ENCODE measurements at regions not wholly inside any gene's neighbourhood (a gene's known extent, or its start where the extent isn't known, plus 50 kb on each side); places are given as distances from the start of the nearest gene placed in this dataset.

DNA sequence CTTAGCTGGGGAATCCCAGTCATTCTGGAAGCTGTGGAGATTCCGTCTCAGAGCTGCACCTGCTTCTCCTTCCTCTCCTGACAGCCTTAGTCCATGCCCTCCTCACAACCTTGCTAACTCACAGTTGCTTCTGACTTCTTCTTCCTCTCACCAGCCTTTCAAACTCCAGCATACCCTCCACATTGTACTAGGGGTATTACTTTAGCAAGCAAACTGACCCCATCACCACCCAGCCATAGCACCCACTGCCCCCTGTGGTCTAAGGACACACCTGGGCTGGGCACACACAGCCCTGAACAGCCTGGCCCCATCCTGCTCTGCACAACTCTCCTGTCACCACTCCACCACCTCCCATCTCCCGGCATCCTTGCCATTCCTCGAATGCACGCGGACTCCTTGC lies 208.2 kb downstream of the FBXO15 start:
- POLR2A ChIA-PET (ENCODE audit: low non-redundant PET): no interaction called here
- Histone ChIP-seq H3K27me3 (replicated peaks; ENCODE audit: insufficient read depth, low read depth, low read length, poor library complexity) (no peaks in the 10 kb centered on the region), H3K4me1 (ENCODE audit: insufficient read depth, low read length, poor library complexity, severe bottlenecking) (peaks cover 5% of the 10 kb centered on the region), H3K27ac (ENCODE audit: low read depth, low read length, poor library complexity, severe bottlenecking) (no peak overlapping the region), H3K9me3 (ENCODE audit: low read depth, low read length, poor library complexity, severe bottlenecking) (no peaks in the 10 kb centered on the region), H3K36me3 (ENCODE audit: insufficient read depth, low read length, poor library complexity, severe bottlenecking) (no peaks in the 10 kb centered on the region), H3K4me3 (ENCODE audit: low read depth, low read length, poor library complexity, severe bottlenecking) (no peak overlapping the region)
- intact Hi-C loops (cut with micrococcal nuclease; ENCODE audit: unreplicated experiment): no loop called here
- CTCF ChIA-PET: no interaction called here
- no TSS peak for BruUV-seq (replicated peaks)
- no peak for DNase-seq (ENCODE audit: low spot score)
- TF ChIP-seq, protein P1, sequence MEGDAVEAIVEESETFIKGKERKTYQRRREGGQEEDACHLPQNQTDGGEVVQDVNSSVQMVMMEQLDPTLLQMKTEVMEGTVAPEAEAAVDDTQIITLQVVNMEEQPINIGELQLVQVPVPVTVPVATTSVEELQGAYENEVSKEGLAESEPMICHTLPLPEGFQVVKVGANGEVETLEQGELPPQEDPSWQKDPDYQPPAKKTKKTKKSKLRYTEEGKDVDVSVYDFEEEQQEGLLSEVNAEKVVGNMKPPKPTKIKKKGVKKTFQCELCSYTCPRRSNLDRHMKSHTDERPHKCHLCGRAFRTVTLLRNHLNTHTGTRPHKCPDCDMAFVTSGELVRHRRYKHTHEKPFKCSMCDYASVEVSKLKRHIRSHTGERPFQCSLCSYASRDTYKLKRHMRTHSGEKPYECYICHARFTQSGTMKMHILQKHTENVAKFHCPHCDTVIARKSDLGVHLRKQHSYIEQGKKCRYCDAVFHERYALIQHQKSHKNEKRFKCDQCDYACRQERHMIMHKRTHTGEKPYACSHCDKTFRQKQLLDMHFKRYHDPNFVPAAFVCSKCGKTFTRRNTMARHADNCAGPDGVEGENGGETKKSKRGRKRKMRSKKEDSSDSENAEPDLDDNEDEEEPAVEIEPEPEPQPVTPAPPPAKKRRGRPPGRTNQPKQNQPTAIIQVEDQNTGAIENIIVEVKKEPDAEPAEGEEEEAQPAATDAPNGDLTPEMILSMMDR (conservative IDR thresholded peaks at IDR 0.05; ENCODE audit: low read depth, low read length): no peak
- no peak for TF ChIP-seq EZH2 (IDR thresholded peaks at IDR 0.05; ENCODE audit: borderline replicate concordance, low read depth, low read length, poor library complexity, severe bottlenecking)

DNA sequence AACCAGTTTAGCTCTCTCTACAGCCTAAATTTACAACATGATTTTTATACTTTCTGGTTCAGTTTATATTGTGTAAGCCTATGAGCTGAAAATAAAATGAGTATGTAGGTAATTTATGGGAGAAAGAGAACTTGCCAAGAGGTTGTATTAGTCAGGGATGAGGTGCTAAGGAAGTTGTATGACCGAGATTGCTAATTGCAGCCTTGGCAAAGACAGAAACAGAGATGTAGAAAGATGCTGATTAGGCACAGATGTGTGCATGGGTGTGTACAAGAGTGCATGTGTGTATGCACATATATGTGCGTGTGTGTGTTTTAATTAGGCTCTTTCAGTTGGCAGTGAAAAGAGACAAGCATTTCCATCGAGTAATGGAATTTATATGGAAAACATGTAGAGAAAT lies 213.9 kb downstream of the FBXO15 start:
- Histone ChIP-seq H3K4me3 (ENCODE audit: low read depth, low read length, poor library complexity, severe bottlenecking) (no peak overlapping the region), H3K4me1 (ENCODE audit: insufficient read depth, low read length, poor library complexity, severe bottlenecking) (no peaks in the 10 kb centered on the region), H3K9me3 (ENCODE audit: low read depth, low read length, poor library complexity, severe bottlenecking) (no peaks in the 10 kb centered on the region), H3K27me3 (replicated peaks; ENCODE audit: insufficient read depth, low read depth, low read length, poor library complexity) (no peaks in the 10 kb centered on the region), H3K36me3 (ENCODE audit: insufficient read depth, low read length, poor library complexity, severe bottlenecking) (no peaks in the 10 kb centered on the region), H3K27ac (ENCODE audit: low read depth, low read length, poor library complexity, severe bottlenecking) (no peak overlapping the region)
- intact Hi-C loops (cut with micrococcal nuclease; ENCODE audit: unreplicated experiment): no loop called here
- no peak for DNase-seq (ENCODE audit: low spot score)
- no TSS peak for BruUV-seq (replicated peaks)
- CTCF ChIA-PET: no interaction called here
- TF ChIP-seq EZH2 (IDR thresholded peaks at IDR 0.05; ENCODE audit: borderline replicate concordance, low read depth, low read length, poor library complexity, severe bottlenecking): no peak
- TF ChIP-seq, protein P1 (conservative IDR thresholded peaks at IDR 0.05; ENCODE audit: low read depth, low read length): no peak
- POLR2A ChIA-PET (ENCODE audit: low non-redundant PET): no interaction called here

DNA sequence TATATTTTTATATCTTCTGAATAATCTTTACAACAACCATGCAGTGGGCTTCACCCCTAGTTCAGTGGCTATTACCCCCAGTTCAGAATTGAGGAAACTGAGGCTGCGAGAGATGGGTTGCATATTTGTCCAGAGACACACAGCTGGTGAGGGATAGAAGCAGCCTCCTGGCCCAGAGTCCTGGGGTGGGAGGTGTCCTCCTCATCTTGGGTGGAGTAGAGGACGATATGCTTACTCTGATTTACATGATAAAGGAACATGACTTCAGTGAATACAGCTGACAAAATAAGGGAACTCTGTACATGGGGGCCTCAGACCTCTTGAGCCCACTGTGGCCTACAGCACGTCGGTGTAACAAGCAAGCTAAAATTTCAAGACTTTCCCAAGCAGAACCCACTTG lies 214.7 kb downstream of the FBXO15 start:
- ChIA-PET CTCF (no interaction called here), POLR2A (ENCODE audit: low non-redundant PET) (no interaction called here)
- TF ChIP-seq, protein P1 (conservative IDR thresholded peaks at IDR 0.05; ENCODE audit: low read depth, low read length): no peak
- TF ChIP-seq EZH2 (IDR thresholded peaks at IDR 0.05; ENCODE audit: borderline replicate concordance, low read depth, low read length, poor library complexity, severe bottlenecking): no peak
- no peaks in the 10 kb centered on the region for H3K36me3 ChIP-seq (ENCODE audit: insufficient read depth, low read length, poor library complexity, severe bottlenecking)
- H3K27ac ChIP-seq (ENCODE audit: low read depth, low read length, poor library complexity, severe bottlenecking): no peak overlapping the region
- no peaks in the 10 kb centered on the region for H3K27me3 ChIP-seq (replicated peaks; ENCODE audit: insufficient read depth, low read depth, low read length, poor library complexity)
- DNase-seq (ENCODE audit: low spot score): no peak
- H3K9me3 ChIP-seq (ENCODE audit: low read depth, low read length, poor library complexity, severe bottlenecking): no peaks in the 10 kb centered on the region
- no TSS peak for BruUV-seq (replicated peaks)
- no peaks in the 10 kb centered on the region for H3K4me1 ChIP-seq (ENCODE audit: insufficient read depth, low read length, poor library complexity, severe bottlenecking)
- no peak overlapping the region for H3K4me3 ChIP-seq (ENCODE audit: low read depth, low read length, poor library complexity, severe bottlenecking)
- intact Hi-C loops (cut with micrococcal nuclease; ENCODE audit: unreplicated experiment): no loop called here

Measured in A673 (cell line).